NCI-H2107 treated with DMSO at 0.1 percent for 48 hours (cell line): ENCODE measurements at regions not wholly inside any gene's neighbourhood (a gene's known extent, or its start where the extent isn't known, plus 50 kb on each side); places are given as distances from the start of the nearest gene placed in this dataset.

ENCODE experiments used
- DNase-seq: peaks from one replicate; lab custom pipeline; 2025; ENCODE audit not compliant: unreplicated experiment; lab: John Stamatoyannopoulos, UW

DNA sequence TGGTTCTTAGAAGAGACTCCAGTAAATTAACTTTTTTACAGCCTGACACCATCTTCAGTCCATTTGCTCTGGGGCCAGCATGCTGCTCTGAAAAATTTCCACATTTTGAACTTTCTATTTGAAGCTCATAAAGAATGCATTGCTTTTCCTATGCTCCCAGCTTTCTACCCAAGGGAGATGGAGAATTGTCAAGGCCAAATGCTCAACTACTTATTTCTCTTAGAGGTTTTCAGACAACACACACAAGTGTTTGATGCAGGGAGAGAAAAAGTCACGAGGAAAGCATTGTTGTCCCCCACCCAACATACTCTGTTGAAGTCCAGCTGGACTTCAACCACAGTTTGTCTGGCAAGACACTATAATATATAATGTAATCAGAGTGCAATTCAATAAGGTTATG lies 100.3 kb upstream of the CADPS start:
- DNase-seq, result no peak

DNA sequence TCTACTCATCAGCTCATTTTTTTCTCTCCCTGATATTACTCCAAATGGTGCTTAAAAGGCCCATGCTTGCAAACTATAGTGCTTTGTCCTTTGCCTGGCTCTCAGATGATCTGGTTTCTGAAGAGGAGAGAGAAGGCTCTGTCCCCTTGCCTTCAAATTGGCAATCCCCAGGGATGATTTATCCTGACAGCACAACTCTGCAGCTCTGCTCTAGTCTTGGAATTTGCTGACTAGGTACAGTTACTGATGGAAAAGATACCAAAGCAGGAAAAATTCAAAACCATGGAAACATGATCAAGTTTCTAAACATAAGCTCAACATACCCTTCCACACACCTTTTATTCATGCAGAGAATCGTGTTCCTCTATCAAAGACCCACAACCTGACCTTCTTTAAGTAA lies 106.7 kb upstream of the CADPS start:
- no peak for DNase-seq

DNA sequence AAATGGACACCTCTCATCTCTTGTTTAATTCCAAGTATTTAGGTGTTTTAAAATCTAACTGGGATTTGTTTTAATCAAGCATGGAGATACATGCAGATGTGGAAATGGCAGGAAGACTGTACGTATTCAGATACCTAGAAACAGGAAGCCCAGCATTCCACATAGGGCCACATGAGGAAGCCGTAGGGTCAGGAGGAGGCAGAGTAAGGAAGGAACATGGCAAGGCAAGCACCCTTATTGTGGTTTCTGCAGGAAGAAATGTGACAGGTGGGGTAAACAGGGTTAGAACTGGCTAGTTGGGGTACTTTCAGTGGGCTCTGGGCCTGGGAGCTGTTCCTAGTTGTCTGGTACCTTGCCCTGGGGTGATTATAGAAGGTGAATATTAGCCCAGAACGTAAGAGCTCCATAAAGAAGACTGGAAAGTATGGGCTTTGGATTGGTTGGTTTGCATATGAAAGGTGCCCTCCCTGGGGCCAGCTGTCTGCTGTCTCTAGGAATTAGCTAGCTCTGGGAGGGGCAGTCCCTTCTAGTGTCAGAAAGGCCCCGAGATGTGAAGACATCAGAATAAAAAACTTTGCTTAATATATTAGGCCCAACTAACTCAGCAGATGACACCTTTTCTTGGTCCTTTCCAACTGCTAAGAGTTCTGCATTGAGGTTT lies 107.7 kb upstream of the CADPS start:
- DNase-seq, result no peak

DNA sequence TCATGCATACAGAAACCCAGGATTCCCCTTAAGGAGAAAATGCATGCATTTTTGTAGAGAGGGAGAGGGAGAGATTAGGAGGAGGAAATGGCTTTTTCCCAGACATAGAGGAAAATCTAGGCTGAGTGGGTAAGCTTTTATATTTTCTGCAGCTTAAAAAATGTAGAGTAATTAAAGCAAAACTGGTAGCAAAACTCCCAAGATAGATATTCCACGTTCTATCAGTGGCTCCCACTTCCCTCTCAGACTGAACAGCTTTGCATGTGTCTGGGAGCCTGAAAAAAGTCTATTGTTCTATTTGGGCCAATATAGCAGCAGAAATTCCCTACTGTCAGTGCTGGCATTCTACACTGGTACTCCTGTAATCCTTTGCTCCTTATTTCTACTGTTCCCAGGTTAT lies 110.8 kb upstream of the CADPS start:
- no peak for DNase-seq

DNA sequence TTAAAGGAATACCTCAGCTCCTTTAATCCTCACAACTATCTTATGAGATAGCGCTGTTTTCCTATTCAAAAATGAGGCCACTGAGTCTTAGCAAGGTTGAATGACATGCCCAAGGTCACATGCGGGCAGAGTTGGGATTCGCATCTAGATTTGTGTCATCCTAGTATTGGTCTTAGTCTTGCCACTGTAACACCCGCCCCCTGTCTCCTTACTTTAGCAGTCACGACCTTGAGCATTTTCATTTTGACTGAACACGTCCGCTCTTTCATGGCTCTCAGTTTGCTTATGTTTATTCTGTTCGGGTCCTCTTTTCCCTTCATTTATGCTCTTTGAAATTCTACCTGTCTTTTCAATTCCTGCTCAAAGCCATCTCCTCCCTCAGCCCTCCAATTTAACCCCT lies 112.5 kb upstream of the CADPS start:
- no peak for DNase-seq

DNA sequence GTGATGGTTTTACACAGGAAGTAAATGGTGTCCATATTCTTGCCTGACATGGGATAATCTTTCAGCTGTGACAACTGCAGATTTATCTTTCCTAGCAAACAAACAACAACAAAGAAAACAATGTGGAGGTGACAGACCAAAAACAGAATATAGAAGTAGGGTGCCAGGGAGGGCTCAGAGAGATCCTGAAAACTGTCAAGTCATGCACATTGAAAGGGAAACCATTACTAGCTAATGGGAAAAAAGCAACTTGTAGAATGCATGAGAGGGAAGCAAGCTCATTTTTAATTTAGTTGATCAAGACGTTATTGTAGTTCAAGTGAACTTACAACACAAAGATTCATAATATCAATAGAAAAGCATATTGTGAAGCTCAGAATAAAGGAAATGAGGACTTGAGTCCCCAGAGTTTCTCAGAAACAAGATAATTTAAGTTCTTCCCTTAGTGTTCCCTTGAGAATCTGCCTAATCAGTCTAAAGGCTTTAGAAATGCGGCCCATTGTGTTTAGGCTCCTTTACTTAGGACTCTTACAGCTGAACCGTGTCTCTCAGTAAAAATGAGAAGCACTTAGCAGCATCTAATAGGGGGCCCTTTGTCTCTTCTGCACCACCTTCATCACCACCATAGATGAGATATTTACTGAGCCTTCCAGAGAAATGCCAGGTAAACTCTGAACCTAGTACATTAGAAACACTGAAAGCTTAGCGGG lies 115.6 kb upstream of the CADPS start:
- peak; percentile 15 for DNase-seq

DNA sequence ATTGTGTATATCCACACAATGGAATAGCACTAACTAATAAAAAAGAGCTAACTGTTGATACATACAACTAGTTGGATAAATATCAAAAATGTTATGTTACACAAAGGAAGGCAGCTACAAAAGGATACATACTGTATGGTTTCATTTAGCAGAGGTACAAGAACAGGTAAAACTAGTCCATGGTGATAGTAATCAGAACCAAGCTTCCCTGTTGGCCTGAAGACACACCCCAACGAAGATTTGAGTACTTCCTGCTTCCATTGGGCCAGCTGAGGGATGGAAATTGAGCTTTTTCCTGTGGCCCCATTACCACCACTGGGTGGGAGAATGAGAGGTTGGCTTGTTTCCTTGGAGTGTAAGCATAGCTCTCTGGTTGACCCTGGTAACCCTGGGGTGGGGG lies 117.3 kb upstream of the CADPS start:
- DNase-seq, result no peak

DNA sequence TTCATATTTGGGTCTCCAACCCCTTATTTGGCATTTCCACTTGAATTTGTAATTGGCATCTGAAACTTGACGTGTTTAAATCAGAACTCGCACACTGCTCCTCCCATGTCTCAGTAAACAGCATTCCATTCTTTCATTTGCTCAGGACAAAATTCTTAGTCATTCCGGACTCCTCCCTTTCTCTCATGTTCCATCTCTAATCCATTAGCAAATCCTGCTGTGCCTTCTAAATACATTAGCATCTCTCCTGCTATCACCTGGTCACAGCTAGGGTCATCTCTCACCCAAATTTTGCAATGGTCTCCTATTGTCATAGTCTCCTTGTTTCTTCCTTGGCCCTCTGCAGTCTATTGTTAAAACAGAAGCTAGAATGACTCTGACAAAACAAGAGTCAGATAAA lies 119.9 kb upstream of the CADPS start:
- DNase-seq, result no peak

DNA sequence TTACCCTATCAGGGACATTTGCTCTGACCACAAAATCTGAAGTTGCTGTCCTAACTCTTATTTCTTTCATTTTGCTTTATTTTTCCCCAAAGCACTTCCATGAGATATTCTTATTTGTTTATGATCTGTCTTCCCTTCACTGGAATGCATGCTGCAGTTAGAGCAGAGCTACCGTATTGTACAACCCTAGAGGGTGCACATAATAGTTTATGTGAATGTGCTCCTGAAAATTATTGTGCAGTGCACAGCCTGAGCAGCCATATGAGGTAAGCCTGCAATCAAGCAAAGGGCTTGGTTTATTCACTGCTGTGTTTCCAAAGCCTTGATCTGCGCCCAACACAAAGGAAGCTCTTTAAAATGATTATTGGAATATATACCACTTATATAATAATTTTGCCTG lies 120.3 kb upstream of the CADPS start:
- DNase-seq, result no peak

DNA sequence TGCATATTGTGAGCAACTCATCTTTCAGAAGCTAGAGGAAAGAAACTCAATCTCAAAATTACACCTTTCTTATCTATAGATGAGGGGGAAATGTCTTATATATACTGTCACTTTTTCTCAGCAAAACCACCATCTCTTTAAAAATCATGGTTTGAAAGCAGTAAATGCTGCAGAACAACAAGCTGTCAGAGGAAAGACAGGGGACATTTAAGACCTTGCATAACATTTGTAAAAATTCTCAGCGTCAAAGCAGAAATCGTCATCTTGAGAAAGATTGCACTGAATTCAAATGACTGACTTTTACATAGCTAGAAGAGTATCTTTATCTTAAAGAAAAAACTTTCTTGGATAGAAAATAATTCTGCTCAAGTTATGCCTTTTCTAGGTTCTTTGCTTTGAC lies 122.2 kb upstream of the CADPS start:
- DNase-seq, result no peak

DNA sequence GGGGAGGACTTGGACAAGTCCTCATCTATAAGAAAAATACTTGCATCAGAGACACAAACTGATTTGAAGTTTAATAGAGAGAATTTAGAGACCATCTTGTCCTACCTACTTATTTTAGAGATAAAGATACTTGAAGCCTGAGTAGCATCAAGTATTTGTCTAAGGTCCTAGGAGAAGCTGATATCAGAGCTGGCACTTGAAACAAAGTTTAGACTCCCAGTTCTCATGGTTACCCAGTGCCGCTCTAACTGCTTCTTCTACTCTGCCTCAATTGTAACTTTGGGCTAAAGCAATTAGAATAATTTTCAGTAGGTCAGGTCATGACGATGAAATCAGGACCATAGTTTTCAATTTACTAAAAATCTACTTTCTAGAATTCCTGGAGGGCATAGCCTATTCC lies 123.9 kb upstream of the CADPS start:
- DNase-seq, result no peak

DNA sequence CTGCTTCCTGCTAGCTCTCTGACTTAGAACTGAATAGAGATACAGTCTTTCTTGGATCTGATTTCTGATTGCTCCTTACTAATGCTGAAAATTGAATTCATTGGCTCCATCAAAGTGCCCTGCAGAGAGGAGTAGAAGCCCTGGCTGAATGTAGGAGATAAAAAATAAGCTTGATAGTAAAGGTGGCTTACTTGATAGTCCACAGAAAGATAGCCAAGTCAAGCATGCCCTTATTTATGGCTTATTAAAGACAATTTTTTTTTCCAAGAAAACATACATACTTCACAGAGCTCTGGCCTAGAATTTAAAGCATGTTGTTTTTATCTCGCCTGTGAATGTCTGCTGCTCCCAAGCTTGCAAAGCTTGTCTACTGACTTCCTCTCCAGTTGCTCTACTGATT lies 124.6 kb upstream of the CADPS start:
- DNase-seq, result no peak

DNA sequence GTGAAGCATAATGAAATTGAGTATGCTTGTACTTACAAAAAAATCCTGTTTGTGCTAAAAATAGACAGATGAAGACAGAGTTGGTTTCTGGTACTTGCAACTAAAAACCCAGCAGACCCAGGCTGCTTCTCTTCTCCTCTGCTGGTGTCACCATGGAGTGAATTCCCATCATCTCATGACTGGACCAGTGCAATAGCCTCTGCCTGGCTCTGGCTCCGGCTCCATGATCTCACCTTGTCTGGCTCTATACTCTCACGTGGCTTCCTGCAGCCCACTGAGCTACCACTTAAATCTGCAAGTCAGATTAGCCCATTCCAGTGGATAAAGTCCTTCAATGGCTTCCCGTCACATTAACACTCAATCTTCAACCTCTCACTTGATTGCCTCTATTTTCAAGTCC lies 129.2 kb upstream of the CADPS start:
- DNase-seq, result no peak

DNA sequence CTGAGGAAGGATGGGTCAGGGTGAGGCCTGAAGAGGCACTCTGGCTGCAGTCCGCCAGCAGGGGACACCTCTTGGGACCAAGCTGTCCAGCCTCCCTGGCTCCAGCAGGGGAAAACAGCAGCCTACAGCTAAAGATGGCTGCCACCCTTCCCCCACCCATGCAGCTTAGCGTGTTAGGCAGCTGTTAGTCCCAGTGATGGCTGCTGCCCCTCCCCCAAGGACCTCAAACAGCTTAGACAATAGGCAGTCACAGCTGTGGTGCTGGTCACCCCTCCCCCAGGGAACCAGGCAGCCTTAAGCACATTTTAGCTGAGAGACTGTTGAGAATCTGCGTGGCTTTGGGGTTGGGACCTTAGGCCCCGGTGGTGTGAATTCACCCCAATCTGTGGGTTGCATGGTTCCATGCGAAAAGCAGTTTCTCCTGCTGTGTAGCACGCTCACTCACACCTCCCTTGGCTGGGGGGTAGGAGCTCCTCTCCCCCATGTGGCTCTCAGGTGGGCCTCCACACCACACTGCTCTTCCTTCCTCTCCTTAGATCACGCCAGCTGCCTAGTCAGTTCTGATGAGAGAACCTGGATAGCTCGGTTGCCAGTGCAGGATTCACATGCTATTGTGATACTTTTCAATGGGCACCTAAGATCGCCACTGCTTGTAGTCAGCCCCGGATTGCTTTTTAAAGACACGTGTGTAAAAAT lies 140.5 kb upstream of the CADPS start:
- DNase-seq, result peak; percentile 3

DNA sequence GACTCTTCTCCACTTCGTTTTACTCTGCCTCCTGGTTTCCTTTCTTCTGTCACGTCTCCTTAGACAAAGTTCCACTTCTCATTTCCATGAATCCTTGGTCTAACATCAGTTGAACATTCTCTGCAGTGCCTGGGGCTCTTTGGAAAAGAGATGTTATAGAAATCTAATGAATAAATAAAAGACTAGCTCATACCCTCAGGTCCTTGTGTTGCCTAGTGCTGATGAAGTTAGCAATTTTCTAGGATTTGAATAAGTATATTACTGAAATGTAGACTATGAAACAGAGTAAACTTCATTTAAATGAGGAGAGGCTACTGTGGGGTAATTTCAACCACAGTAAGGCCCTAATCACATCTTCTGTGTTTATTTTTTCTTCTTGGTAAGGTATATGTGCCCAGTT lies 146.9 kb upstream of the CADPS start:
- no peak for DNase-seq

DNA sequence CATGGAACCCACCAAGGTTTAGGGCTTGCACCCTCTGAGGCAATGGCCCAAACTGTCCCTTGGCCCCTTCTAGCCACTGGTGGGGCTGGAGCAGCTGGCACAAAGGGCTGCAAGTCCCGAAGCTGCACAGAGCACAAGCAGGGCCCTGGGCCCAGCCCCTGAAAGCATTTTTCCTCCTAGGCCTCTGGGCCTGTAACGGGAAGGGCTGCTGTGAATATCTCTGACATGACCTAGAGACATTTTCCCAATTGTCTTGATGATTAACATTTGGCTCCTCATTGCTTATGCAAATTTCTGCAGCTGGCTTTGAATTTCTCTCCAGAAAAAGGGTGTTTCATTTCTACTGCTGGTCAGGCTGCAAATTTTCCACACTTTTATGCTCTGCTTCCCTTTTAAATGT lies 151.5 kb upstream of the CADPS start:
- no peak for DNase-seq

DNA sequence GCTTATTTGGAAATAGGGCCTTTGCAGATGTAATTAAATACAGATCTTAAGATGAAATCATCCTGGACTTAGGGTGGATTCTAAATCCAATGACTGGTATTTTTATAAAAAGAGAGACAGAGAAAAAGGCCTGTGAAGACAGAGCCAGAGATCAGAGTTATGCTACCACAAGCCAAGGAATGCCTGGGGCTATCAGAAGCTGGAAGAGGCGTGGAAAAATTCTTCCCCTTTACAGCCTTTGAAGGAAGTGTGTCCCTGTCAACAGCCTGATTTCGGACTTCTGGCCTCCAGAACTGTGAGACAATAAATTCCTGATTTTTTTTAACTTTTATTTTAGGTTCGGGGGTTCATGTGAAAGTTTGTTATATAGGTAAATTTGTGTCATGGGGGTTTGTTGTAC lies 154.1 kb upstream of the CADPS start:
- DNase-seq, result no peak

DNA sequence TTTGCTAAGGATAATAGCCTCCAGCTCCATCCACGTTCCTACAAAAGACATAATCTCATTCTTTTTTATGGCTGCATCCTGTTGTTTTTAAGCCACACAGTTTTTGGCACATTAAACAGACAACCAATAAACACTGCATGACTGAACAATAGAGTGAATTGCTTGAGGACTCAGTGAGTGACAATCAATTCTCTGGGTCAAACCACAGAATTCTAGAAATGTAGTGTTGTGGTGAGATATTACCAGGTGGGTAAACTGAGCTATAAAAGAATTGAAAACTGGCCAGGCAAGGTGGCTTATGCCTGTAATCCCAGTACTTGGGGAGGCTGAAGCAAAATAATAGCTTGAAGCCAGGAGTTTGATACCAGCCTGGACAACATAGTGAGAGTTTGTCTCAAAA lies 154.7 kb upstream of the CADPS start:
- no peak for DNase-seq

DNA sequence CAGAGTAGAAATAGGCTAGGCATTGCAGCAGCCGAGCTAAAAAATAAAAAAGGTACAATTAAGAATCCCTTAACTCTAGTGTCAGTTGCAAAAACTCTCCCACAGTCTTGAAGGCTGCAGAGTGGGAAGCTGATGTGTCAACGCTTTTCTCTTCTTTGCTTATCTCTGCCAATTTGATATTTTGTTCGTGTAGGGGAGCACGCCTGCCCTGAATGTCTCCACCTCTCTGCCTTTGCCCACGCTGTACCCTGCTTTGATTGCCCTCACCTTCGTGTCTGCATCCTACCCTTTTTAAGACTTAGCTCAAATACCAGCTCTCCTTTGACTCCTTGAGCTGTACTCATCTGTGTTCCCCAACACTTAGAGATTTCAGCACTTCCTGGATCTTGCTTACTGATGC lies 155.4 kb upstream of the CADPS start:
- DNase-seq, result no peak

DNA sequence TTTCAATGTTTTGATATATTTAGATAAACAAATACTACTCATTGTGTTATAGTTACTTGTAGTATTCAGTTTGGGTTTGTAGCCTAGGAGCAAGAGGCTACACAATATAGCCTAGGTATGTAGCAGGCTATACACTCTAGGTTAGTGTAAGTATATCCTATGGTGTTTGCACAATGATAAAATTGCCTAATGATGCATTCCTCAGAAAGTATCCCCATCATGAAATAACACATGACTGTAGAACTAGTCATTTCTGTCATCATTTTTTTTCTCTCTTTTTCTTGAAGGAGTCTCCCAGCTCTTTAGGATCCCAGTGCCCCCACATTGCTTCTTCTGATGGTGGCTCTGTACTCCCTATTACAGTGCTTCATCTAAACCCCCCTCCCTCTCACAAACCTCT lies 157.7 kb upstream of the CADPS start:
- DNase-seq, result no peak

DNA sequence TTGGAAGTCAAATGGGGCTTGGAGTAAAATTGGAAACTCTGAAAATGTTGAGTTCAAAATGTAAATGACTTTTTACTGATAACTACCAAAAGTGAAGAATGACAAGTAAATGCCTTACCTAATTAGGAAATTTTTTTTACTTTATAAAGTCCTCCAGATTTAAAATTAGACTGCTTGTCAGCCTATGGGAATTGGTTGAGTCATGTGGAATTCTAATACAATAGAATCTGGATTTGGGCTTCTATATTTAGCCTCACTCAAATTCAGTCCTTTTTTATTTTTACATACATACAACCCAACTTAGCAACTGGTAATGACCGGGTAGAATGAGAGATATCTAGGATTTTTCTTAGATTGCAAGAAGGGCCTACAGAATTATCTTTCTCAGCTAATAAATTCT lies 158.9 kb upstream of the CADPS start:
- no peak for DNase-seq

DNA sequence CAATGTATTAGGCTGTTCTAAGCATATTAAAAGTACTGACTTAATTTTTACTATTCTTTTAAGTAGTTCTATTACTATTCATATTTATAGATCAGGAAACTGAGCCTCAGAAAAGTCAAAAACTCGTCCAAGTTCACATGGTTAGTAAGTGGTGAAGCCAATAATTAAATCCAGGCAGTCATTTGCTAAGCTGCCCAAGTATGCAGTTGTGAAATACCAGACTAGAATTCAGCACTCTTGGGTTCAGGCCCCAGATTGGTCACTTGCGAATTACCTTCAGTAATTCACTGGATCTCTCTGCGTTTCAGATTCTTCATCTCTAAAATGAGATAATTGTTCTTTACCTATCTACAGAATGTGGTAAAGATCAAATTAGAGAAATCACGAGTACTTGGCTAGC lies 161.9 kb upstream of the CADPS start:
- DNase-seq, result no peak

DNA sequence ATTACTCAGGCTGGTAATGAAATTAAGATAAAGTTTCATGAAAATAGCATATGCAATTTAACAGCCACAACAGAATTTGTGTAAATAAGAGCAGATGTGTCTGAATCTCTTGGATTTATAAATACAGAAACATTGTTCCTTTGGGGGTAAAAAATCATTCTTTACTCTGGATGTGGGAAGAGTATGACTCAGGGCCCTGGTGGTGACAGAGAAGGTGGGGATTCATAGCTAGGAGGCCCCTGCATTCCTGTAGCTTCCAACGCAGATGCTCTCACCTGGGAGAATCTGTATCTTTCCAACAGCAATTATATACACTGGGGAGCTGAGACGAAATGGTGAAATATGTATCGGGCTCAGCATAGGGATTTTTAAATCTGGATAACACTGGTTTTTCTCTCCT lies 167.6 kb upstream of the CADPS start:
- no peak for DNase-seq
